HAP-1 (cell line): ENCODE measurements at regions not wholly inside any gene's neighbourhood (a gene's known extent, or its start where the extent isn't known, plus 50 kb on each side); places are given as distances from the start of the nearest gene placed in this dataset.

Source experiments
- DNase-seq, 2 experiments: peaks; one replicate each; pipeline ENCODE4 v3.0.0-alpha.2; 2016 to 2020; ENCODE audit warnings: low spot score in 2 of 2
- H3K27me3 ChIP-seq: fragments of 250-450 bp; sonication (Bioruptor Pico); 2 replicates; pipeline ENCODE4 v1.5.1; 2020; ENCODE audit warnings: low read depth, mild to moderate bottlenecking, moderate library complexity
- H3K36me3 ChIP-seq: fragments of 250-450 bp; sonication (Bioruptor Pico); replicated peaks from 2 replicates; pipeline ENCODE4 v1.5.1; 2020; ENCODE audit warnings: mild to moderate bottlenecking
- H3K4me1 ChIP-seq: fragments of 250-450 bp; sonication (Bioruptor Pico); 2 replicates; pipeline ENCODE4 v1.5.1; 2020; ENCODE audit warnings: mild to moderate bottlenecking
- H3K4me3 ChIP-seq: fragments of 250-450 bp; sonication (Bioruptor Pico); 2 replicates; pipeline ENCODE4 v1.5.1; 2020; ENCODE audit warnings: mild to moderate bottlenecking, moderate library complexity
- H3K9me3 ChIP-seq: fragments of 250-450 bp; sonication (Bioruptor Pico); 2 replicates; pipeline ENCODE4 v1.5.1; 2020; ENCODE audit warnings: mild to moderate bottlenecking, moderate library complexity
- in situ Hi-C: fragments of 300-500 bp; cut with MboI; formaldehyde crosslinking; loops from 3 replicates; pipeline ENCODE4 v1.14.3; 2020; ENCODE audit warnings: low sequenced_read_pairs, inconsistent platforms, mixed read lengths

GRCh38 chr2:167551416-167551815 is 663.1 kb downstream of the XIRP2 start:
- Histone ChIP-seq H3K4me1 (no peaks in the 10 kb centered on the region), H3K36me3 (no peaks in the 10 kb centered on the region), H3K27me3 (no peaks in the 10 kb centered on the region), H3K4me3 (no peak overlapping the region), H3K9me3 (no peaks in the 10 kb centered on the region)
- in situ Hi-C loops: no loop called here
- no peak for DNase-seq

GRCh38 chr2:167550448-167550847 is 662.2 kb downstream of the XIRP2 start:
- Histone ChIP-seq H3K36me3 (no peaks in the 10 kb centered on the region), H3K9me3 (no peaks in the 10 kb centered on the region), H3K4me1 (no peaks in the 10 kb centered on the region), H3K27me3 (no peaks in the 10 kb centered on the region), H3K4me3 (no peak overlapping the region)
- peak in 1 of 2 experiments; percentile 18 for DNase-seq
- in situ Hi-C loops: no loop called here

GRCh38 chr2:167548396-167548795 is 660.1 kb downstream of the XIRP2 start:
- Histone ChIP-seq H3K4me3 (no peak overlapping the region), H3K4me1 (no peaks in the 10 kb centered on the region), H3K27me3 (no peaks in the 10 kb centered on the region), H3K9me3 (no peaks in the 10 kb centered on the region), H3K36me3 (no peaks in the 10 kb centered on the region)
- in situ Hi-C loops: no loop called here
- no peak for DNase-seq

- Histone ChIP-seq H3K4me1 (peaks cover 8% of the 10 kb centered on the region), H3K4me3 (no peak overlapping the region), H3K9me3 (no peaks in the 10 kb centered on the region), H3K36me3 (no peaks in the 10 kb centered on the region), H3K27me3 (no peaks in the 10 kb centered on the region)
- DNase-seq: no peak
- in situ Hi-C loops: no loop called here
Observed at GRCh38 chr2:167544602-167545001, 656.3 kb downstream of the XIRP2 start.

- DNase-seq: no peak
- in situ Hi-C loops: no loop called here
- H3K4me1 ChIP-seq: peaks cover 8% of the 10 kb centered on the region
- H3K4me3 ChIP-seq: no peak overlapping the region
- H3K36me3 ChIP-seq: no peaks in the 10 kb centered on the region
- H3K27me3 ChIP-seq: no peaks in the 10 kb centered on the region
- no peaks in the 10 kb centered on the region for H3K9me3 ChIP-seq
Observed at GRCh38 chr2:167543721-167544120, 655.4 kb downstream of the XIRP2 start.

- Histone ChIP-seq H3K4me1 (peaks cover 8% of the 10 kb centered on the region), H3K9me3 (no peaks in the 10 kb centered on the region), H3K36me3 (no peaks in the 10 kb centered on the region), H3K27me3 (no peaks in the 10 kb centered on the region), H3K4me3 (no peak overlapping the region)
- DNase-seq: no peak
- in situ Hi-C loops: no loop called here
Observed at GRCh38 chr2:167537743-167538142, 649.5 kb downstream of the XIRP2 start.

- DNase-seq: no peak
- in situ Hi-C loops: no loop called here
- H3K36me3 ChIP-seq: no peaks in the 10 kb centered on the region
- no peaks in the 10 kb centered on the region for H3K4me1 ChIP-seq
- no peaks in the 10 kb centered on the region for H3K9me3 ChIP-seq
- no peaks in the 10 kb centered on the region for H3K27me3 ChIP-seq
- no peak overlapping the region for H3K4me3 ChIP-seq
Observed at GRCh38 chr2:167534443-167534842, 646.2 kb downstream of the XIRP2 start.

GRCh38 chr2:167524786-167525185 is 636.5 kb downstream of the XIRP2 start:
- no peak for DNase-seq
- in situ Hi-C loops: no loop called here
- Histone ChIP-seq H3K9me3 (no peaks in the 10 kb centered on the region), H3K36me3 (no peaks in the 10 kb centered on the region), H3K27me3 (no peaks in the 10 kb centered on the region), H3K4me1 (no peaks in the 10 kb centered on the region), H3K4me3 (no peak overlapping the region)

- H3K4me3 ChIP-seq: no peak overlapping the region
- in situ Hi-C loops: no loop called here
- peaks cover 3% of the 10 kb centered on the region for H3K4me1 ChIP-seq
- no peaks in the 10 kb centered on the region for H3K9me3 ChIP-seq
- DNase-seq: no peak
- H3K36me3 ChIP-seq: no peaks in the 10 kb centered on the region
- no peaks in the 10 kb centered on the region for H3K27me3 ChIP-seq
Observed at GRCh38 chr2:167510071-167510759, 621.9 kb downstream of the XIRP2 start.

- in situ Hi-C loops: no loop called here
- DNase-seq: peak; percentile 25 to 83
- Histone ChIP-seq H3K4me1 (peaks cover 3% of the 10 kb centered on the region), H3K27me3 (no peaks in the 10 kb centered on the region), H3K9me3 (no peaks in the 10 kb centered on the region), H3K36me3 (no peaks in the 10 kb centered on the region), H3K4me3 (no peak overlapping the region)
Observed at GRCh38 chr2:167509586-167509985, 621.3 kb downstream of the XIRP2 start.

GRCh38 chr2:167508709-167509108 is 620.4 kb downstream of the XIRP2 start:
- DNase-seq: no peak
- Histone ChIP-seq H3K9me3 (no peaks in the 10 kb centered on the region), H3K27me3 (no peaks in the 10 kb centered on the region), H3K4me3 (no peak overlapping the region), H3K4me1 (peaks cover 3% of the 10 kb centered on the region), H3K36me3 (no peaks in the 10 kb centered on the region)
- in situ Hi-C loops: no loop called here

- Histone ChIP-seq H3K4me1 (peaks cover 3% of the 10 kb centered on the region), H3K4me3 (no peak overlapping the region), H3K27me3 (no peaks in the 10 kb centered on the region), H3K36me3 (no peaks in the 10 kb centered on the region), H3K9me3 (no peaks in the 10 kb centered on the region)
- in situ Hi-C loops: no loop called here
- no peak for DNase-seq
Observed at GRCh38 chr2:167506395-167506794, 618.1 kb downstream of the XIRP2 start.

- in situ Hi-C loops: no loop called here
- DNase-seq: no peak
Observed at GRCh38 chr2:167504695-167505094, 616.4 kb downstream of the XIRP2 start.

GRCh38 chr2:167504061-167504460 is 615.8 kb downstream of the XIRP2 start:
- no peaks in the 10 kb centered on the region for H3K9me3 ChIP-seq
- H3K27me3 ChIP-seq: no peaks in the 10 kb centered on the region
- no peaks in the 10 kb centered on the region for H3K36me3 ChIP-seq
- no peaks in the 10 kb centered on the region for H3K4me1 ChIP-seq
- no peak for DNase-seq
- no peak overlapping the region for H3K4me3 ChIP-seq
- in situ Hi-C loops: no loop called here

More at GRCh38 chr2:167504695-167505094, 616.4 kb downstream of the XIRP2 start:
- Histone ChIP-seq H3K9me3 (no peaks in the 10 kb centered on the region), H3K36me3 (no peaks in the 10 kb centered on the region), H3K4me3 (no peak overlapping the region), H3K4me1 (peaks cover 3% of the 10 kb centered on the region), H3K27me3 (no peaks in the 10 kb centered on the region)

GRCh38 chr2:167501618-167502017 is 613.3 kb downstream of the XIRP2 start:
- Histone ChIP-seq H3K4me3 (no peak overlapping the region), H3K36me3 (no peaks in the 10 kb centered on the region), H3K4me1 (no peaks in the 10 kb centered on the region), H3K9me3 (no peaks in the 10 kb centered on the region), H3K27me3 (no peaks in the 10 kb centered on the region)
- DNase-seq: no peak
- in situ Hi-C loops: no loop called here
